ENCODE measurements at regions not wholly inside any gene's neighbourhood (a gene's known extent, or its start where the extent isn't known, plus 50 kb on each side); places are given as distances from the start of the nearest gene placed in this dataset.

DNA sequence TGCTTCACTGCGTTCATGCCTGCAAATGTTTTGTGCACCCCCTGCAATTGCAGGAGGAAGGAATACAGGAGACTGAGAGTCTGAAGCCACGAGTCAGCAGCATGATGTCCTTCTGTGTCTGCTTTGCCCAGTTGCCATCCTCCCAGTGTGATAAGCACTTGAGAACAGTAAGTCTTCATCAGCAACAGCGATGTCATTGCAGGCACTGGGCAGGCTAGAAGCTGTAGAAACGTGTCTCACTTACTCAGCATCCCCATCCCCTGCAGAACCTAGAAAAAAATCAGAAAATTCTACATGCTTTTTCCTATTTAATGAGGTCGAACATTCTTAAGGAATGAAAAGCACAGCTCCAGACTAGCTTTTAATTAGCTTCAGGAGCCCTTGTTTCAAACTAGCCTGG lies 156.5 kb upstream of the LPP start:
- Histone ChIP-seq H3K27ac (ENCODE audit: low read depth, low read length) (no peak overlapping the region), H3K27me3 (ENCODE audit: insufficient read depth, low read length) (no peaks in the 10 kb centered on the region), H3K36me3 (ENCODE audit: insufficient read depth, low read length) (no peaks in the 10 kb centered on the region), H2AFZ (ENCODE audit: low read length, unreplicated experiment) (no peak overlapping the region), H3K79me2 (ENCODE audit: control insufficient read depth, insufficient read depth, low read length, unreplicated experiment) (no peaks in the 10 kb centered on the region), H3K4me3 (ENCODE audit: low read depth, low read length) (no peak overlapping the region), H3K4me1 (ENCODE audit: control insufficient read depth, insufficient read depth, low read length, unreplicated experiment) (peaks cover 12% of the 10 kb centered on the region)

- Histone ChIP-seq H3K36me3 (ENCODE audit: insufficient read depth, low read length) (no peaks in the 10 kb centered on the region), H3K79me2 (ENCODE audit: control insufficient read depth, insufficient read depth, low read length, unreplicated experiment) (no peaks in the 10 kb centered on the region), H3K4me3 (ENCODE audit: low read depth, low read length) (no peak overlapping the region), H3K27me3 (ENCODE audit: insufficient read depth, low read length) (no peaks in the 10 kb centered on the region), H2AFZ (ENCODE audit: low read length, unreplicated experiment) (no peak overlapping the region), H3K4me1 (ENCODE audit: control insufficient read depth, insufficient read depth, low read length, unreplicated experiment) (peaks cover 12% of the 10 kb centered on the region), H3K27ac (ENCODE audit: low read depth, low read length) (no peak overlapping the region)
Observed at GRCh38 chr3:187997946-187998561, 155.9 kb upstream of the LPP start.

DNA sequence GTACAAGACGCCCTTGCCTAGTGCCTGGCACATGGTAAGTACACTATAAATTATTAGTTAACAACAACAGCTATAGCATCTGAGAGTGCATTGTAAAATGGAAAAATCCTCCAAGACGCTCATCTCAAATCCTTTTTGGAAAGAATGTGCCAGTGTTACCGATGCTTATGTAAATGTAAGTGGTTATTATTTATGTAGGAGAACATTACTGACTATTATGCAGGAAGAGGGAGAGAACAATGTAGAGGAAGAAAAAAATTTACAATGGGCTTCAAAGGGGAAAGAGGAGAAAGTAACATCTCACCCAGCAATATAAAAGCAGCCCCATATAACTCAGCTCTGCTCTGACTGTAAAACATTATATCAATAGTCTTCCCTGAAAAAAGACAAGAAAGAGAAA lies 155.3 kb upstream of the LPP start:
- H3K27ac ChIP-seq (ENCODE audit: low read depth, low read length) = no peak overlapping the region
- no peak overlapping the region for H3K4me3 ChIP-seq (ENCODE audit: low read depth, low read length)
- H3K4me1 ChIP-seq (ENCODE audit: control insufficient read depth, insufficient read depth, low read length, unreplicated experiment) = peaks cover 12% of the 10 kb centered on the region
- H2AFZ ChIP-seq (ENCODE audit: low read length, unreplicated experiment) = no peak overlapping the region
- H3K36me3 ChIP-seq (ENCODE audit: insufficient read depth, low read length) = no peaks in the 10 kb centered on the region
- no peaks in the 10 kb centered on the region for H3K27me3 ChIP-seq (ENCODE audit: insufficient read depth, low read length)
- no peaks in the 10 kb centered on the region for H3K79me2 ChIP-seq (ENCODE audit: control insufficient read depth, insufficient read depth, low read length, unreplicated experiment)

GRCh38 chr3:187999821-188000220 lies 154.1 kb upstream of the LPP start:
- Histone ChIP-seq H3K79me2 (ENCODE audit: control insufficient read depth, insufficient read depth, low read length, unreplicated experiment) (no peaks in the 10 kb centered on the region), H3K27me3 (ENCODE audit: insufficient read depth, low read length) (no peaks in the 10 kb centered on the region), H3K4me1 (ENCODE audit: control insufficient read depth, insufficient read depth, low read length, unreplicated experiment) (peaks cover 2% of the 10 kb centered on the region), H3K4me3 (ENCODE audit: low read depth, low read length) (no peak overlapping the region), H3K27ac (ENCODE audit: low read depth, low read length) (no peak overlapping the region), H3K36me3 (ENCODE audit: insufficient read depth, low read length) (no peaks in the 10 kb centered on the region), H2AFZ (ENCODE audit: low read length, unreplicated experiment) (no peak overlapping the region)

DNA sequence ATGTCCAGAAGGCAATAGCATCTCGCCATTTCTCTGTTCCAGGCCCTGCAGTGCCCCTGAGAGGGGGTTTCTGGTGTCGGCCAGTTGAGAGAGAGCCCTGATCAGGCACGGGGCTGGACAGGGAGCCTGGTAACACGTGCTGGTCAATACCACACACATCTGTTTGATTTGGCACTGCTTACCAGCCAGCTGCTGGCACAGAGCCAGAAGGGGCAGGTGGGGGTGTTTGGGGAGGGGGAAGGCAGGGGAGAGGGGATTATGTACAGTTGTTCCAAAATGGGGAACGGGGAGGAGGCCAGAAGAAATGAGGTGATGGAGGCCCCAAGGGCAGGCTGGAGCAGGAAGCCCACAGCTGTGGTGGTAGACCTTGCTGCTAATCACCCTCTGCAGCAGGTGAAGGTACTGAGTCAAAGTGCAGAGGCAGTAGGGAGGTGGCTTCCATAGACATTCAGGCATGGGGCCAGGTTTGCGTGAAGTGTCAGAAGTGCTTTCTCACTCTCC lies 153.5 kb upstream of the LPP start:
- Histone ChIP-seq H3K79me2 (ENCODE audit: control insufficient read depth, insufficient read depth, low read length, unreplicated experiment) (no peaks in the 10 kb centered on the region), H3K27ac (ENCODE audit: low read depth, low read length) (no peak overlapping the region)

GRCh38 chr3:188001093-188001492 lies 152.9 kb upstream of the LPP start:
- no peaks in the 10 kb centered on the region for H3K4me1 ChIP-seq (ENCODE audit: control insufficient read depth, insufficient read depth, low read length, unreplicated experiment)

More for the DNA sequence above, 153.5 kb upstream of the LPP start:
- Histone ChIP-seq H3K4me1 (ENCODE audit: control insufficient read depth, insufficient read depth, low read length, unreplicated experiment) (no peaks in the 10 kb centered on the region), H3K4me3 (ENCODE audit: low read depth, low read length) (no peak overlapping the region), H2AFZ (ENCODE audit: low read length, unreplicated experiment) (no peak overlapping the region), H3K27me3 (ENCODE audit: insufficient read depth, low read length) (no peaks in the 10 kb centered on the region), H3K36me3 (ENCODE audit: insufficient read depth, low read length) (no peaks in the 10 kb centered on the region)

DNA sequence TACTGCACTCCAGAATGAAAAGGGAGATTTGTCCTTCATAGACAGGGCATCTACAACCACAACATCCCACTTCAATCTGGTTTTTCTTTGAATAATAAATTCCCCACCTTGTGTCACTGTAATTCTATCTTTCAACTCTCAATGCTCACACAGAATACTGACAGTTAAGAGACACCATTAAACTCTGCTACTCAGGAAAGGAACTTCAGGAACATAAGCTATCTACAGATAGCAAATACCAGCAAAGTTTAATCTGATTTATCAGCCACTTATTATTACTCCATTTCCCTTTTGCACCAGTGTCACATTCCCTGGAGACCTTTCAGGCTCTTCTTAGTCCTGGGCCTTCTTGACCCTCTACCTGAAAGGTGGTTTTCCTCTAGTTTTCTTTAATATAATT lies 152.0 kb upstream of the LPP start:
- Histone ChIP-seq H3K79me2 (ENCODE audit: control insufficient read depth, insufficient read depth, low read length, unreplicated experiment) (no peaks in the 10 kb centered on the region), H3K36me3 (ENCODE audit: insufficient read depth, low read length) (no peaks in the 10 kb centered on the region), H3K27me3 (ENCODE audit: insufficient read depth, low read length) (no peaks in the 10 kb centered on the region), H3K4me3 (ENCODE audit: low read depth, low read length) (no peak overlapping the region), H2AFZ (ENCODE audit: low read length, unreplicated experiment) (no peak overlapping the region), H3K27ac (ENCODE audit: low read depth, low read length) (no peak overlapping the region), H3K4me1 (ENCODE audit: control insufficient read depth, insufficient read depth, low read length, unreplicated experiment) (no peaks in the 10 kb centered on the region)

More at GRCh38 chr3:188001093-188001492, 152.9 kb upstream of the LPP start:
- Histone ChIP-seq H3K36me3 (ENCODE audit: insufficient read depth, low read length) (no peaks in the 10 kb centered on the region), H2AFZ (ENCODE audit: low read length, unreplicated experiment) (no peak overlapping the region), H3K79me2 (ENCODE audit: control insufficient read depth, insufficient read depth, low read length, unreplicated experiment) (no peaks in the 10 kb centered on the region), H3K27me3 (ENCODE audit: insufficient read depth, low read length) (no peaks in the 10 kb centered on the region), H3K4me3 (ENCODE audit: low read depth, low read length) (no peak overlapping the region), H3K27ac (ENCODE audit: low read depth, low read length) (no peak overlapping the region)

GRCh38 chr3:188002626-188003138 lies 151.3 kb upstream of the LPP start:
- Histone ChIP-seq H3K36me3 (ENCODE audit: insufficient read depth, low read length) (no peaks in the 10 kb centered on the region), H3K79me2 (ENCODE audit: control insufficient read depth, insufficient read depth, low read length, unreplicated experiment) (no peaks in the 10 kb centered on the region), H3K4me1 (ENCODE audit: control insufficient read depth, insufficient read depth, low read length, unreplicated experiment) (no peaks in the 10 kb centered on the region), H2AFZ (ENCODE audit: low read length, unreplicated experiment) (no peak overlapping the region), H3K27ac (ENCODE audit: low read depth, low read length) (no peak overlapping the region), H3K4me3 (ENCODE audit: low read depth, low read length) (no peak overlapping the region), H3K27me3 (ENCODE audit: insufficient read depth, low read length) (no peaks in the 10 kb centered on the region)

GRCh38 chr3:188003188-188004171 lies 150.5 kb upstream of the LPP start:
- Histone ChIP-seq H3K27me3 (ENCODE audit: insufficient read depth, low read length) (no peaks in the 10 kb centered on the region), H3K27ac (ENCODE audit: low read depth, low read length) (no peak overlapping the region), H3K79me2 (ENCODE audit: control insufficient read depth, insufficient read depth, low read length, unreplicated experiment) (no peaks in the 10 kb centered on the region), H2AFZ (ENCODE audit: low read length, unreplicated experiment) (no peak overlapping the region), H3K4me1 (ENCODE audit: control insufficient read depth, insufficient read depth, low read length, unreplicated experiment) (no peaks in the 10 kb centered on the region), H3K4me3 (ENCODE audit: low read depth, low read length) (no peak overlapping the region), H3K36me3 (ENCODE audit: insufficient read depth, low read length) (no peaks in the 10 kb centered on the region)

GRCh38 chr3:188006726-188007393 lies 147.1 kb upstream of the LPP start:
- Histone ChIP-seq H3K4me3 (ENCODE audit: low read depth, low read length) (no peak overlapping the region), H2AFZ (ENCODE audit: low read length, unreplicated experiment) (no peak overlapping the region), H3K36me3 (ENCODE audit: insufficient read depth, low read length) (no peaks in the 10 kb centered on the region), H3K4me1 (ENCODE audit: control insufficient read depth, insufficient read depth, low read length, unreplicated experiment) (no peaks in the 10 kb centered on the region), H3K79me2 (ENCODE audit: control insufficient read depth, insufficient read depth, low read length, unreplicated experiment) (no peaks in the 10 kb centered on the region), H3K27me3 (ENCODE audit: insufficient read depth, low read length) (no peaks in the 10 kb centered on the region), H3K27ac (ENCODE audit: low read depth, low read length) (no peak overlapping the region)
